K562 (cell line): ENCODE measurements at regions not wholly inside any gene's neighbourhood (a gene's known extent, or its start where the extent isn't known, plus 50 kb on each side); places are given as distances from the start of the nearest gene placed in this dataset.

Source experiments
- ATAC-seq: fragments of 200-7000 bp; cut with Tn5 transposase; 3 replicates; pipeline ENCODE4 v1.9.1; 2020; ENCODE audit warnings: moderate library complexity
- BruUV-seq: library from RNA; stranded (reverse); fragments of 400-500 nt; replicated peaks from 2 replicates; lab custom pipeline; 2021; lab: Mats Ljungman, UMichigan
- CTCF ChIA-PET: fragments of 300-600 bp; formaldehyde crosslinking; extraction: SDS; loops from one replicate; lab custom pipeline; 2021; ENCODE audit warnings: low intra/inter-chr PET ratio; lab: Yijun Ruan, JAX
- POLR2A ChIA-PET: fragments of 300-600, 350-650 bp; sonication (Branson Sonifier 250); formaldehyde crosslinking; extraction: SDS; loops from one replicate; lab custom pipeline; 2021; ENCODE audit warnings: antibody characterized with exemption, inconsistent platforms; lab: Yijun Ruan, JAX
- DNase-seq, 4 experiments: peaks; one replicate each; pipeline versions ENCODE4 v3.0.0 to v3.0.0-alpha.2; 2011 to 2018; ENCODE audit warnings: low spot score in 3 of 4, mixed read lengths in 3 of 4; ENCODE audit errors: extremely low read depth in 1 of 4
- FAIRE-seq: peaks from 2 replicates; lab custom pipeline; 2011; peaks lifted over from hg19 to GRCh38; lab: Jason Lieb, UNC
- H2AFZ ChIP-seq: 2 replicates; pipeline ENCODE4 v1.6.0; 2011; ENCODE audit warnings: low read depth, low read length, control low read depth, inconsistent platforms
- H3K27ac ChIP-seq: fragments of 200-600 bp; 3 replicates; pipeline ENCODE4 v1.8.0; 2011; ENCODE audit warnings: low read depth, mild to moderate bottlenecking, control low read depth, inconsistent platforms, low read length, moderate library complexity, mixed read lengths; ENCODE audit errors: extremely low read depth
- H3K27me3 ChIP-seq, 2 experiments: fragments of 300-600 bp in 1 of 2; 2 replicates in 1 of 2; 3 replicates in 1 of 2; pipeline versions ENCODE4 v1.6.0 to v1.8.0; 2011; ENCODE audit warnings: inconsistent platforms in 2 of 2, low read length in 2 of 2, mild to moderate bottlenecking in 1 of 2, mixed read lengths in 1 of 2, moderate library complexity in 1 of 2; ENCODE audit not compliant: control insufficient read depth in 2 of 2, insufficient read depth in 2 of 2
- H3K36me3 ChIP-seq: fragments of 300-600 bp; 3 replicates; pipeline ENCODE4 v1.8.0; 2011; ENCODE audit warnings: mild to moderate bottlenecking, low read length, inconsistent platforms; ENCODE audit not compliant: control insufficient read depth, insufficient read depth
- H3K4me1 ChIP-seq, 2 experiments: fragments of 200-600 bp in 1 of 2; replicated peaks in 1 of 2; 2 replicates in 1 of 2; 3 replicates in 1 of 2; pipeline versions ENCODE4 v1.5.1 to v1.8.0; 2011; ENCODE audit warnings: inconsistent platforms in 2 of 2, low read length in 2 of 2, mild to moderate bottlenecking in 1 of 2, mixed read lengths in 1 of 2, moderate library complexity in 1 of 2; ENCODE audit not compliant: control insufficient read depth in 2 of 2, insufficient read depth in 2 of 2
- H3K4me2 ChIP-seq: 2 replicates; pipeline ENCODE4 v1.6.1; 2011; ENCODE audit warnings: low read length, control low read depth, inconsistent platforms, mixed read lengths; ENCODE audit not compliant: insufficient read depth
- H3K4me3 ChIP-seq: fragments of 200-600 bp; sonication (generic), shearing (Covaris generic); 2 replicates; pipeline ENCODE4 v1.5.1; 2016; ENCODE audit warnings: control low read depth, inconsistent platforms
- H3K79me2 ChIP-seq: fragments of 200-600 bp; 3 replicates; pipeline ENCODE4 v1.8.0; 2011; ENCODE audit warnings: low read length, inconsistent platforms; ENCODE audit not compliant: control insufficient read depth, insufficient read depth
- H3K9ac ChIP-seq, 2 experiments: 2 replicates each; pipeline versions ENCODE4 v1.6.0 to v1.6.1; 2011; ENCODE audit warnings: low read depth in 2 of 2, low read length in 2 of 2, control low read depth in 1 of 2, inconsistent platforms in 1 of 2, mild to moderate bottlenecking in 1 of 2, mixed read lengths in 1 of 2; ENCODE audit not compliant: insufficient read depth in 1 of 2
- H3K9me1 ChIP-seq: one replicate; pipeline ENCODE4 v1.6.0; 2011; ENCODE audit warnings: inconsistent platforms, mild to moderate bottlenecking, low read length, moderate library complexity; ENCODE audit not compliant: control insufficient read depth, insufficient read depth
- H3K9me3 ChIP-seq: replicated peaks from 2 replicates; pipeline ENCODE4 v1.5.1; 2011; ENCODE audit warnings: low read depth, low read length, inconsistent platforms; ENCODE audit not compliant: control insufficient read depth, insufficient read depth
- H4K20me1 ChIP-seq: replicated peaks from 2 replicates; pipeline ENCODE4 v1.6.1; 2011; ENCODE audit warnings: low read length, inconsistent platforms, mixed read lengths; ENCODE audit not compliant: control insufficient read depth, insufficient read depth
- BRCA1 ChIP-seq, 2 experiments: fragments of 450-650 bp in 1 of 2; sonication (generic) in 1 of 2; formaldehyde crosslinking in 1 of 2; IDR thresholded peaks; 2 replicates each; pipeline versions ENCODE4 v1.5.0 to v1.6.1; 2017 to 2020; ENCODE audit warnings: mild to moderate bottlenecking in 1 of 2, missing genetic modification reagents in 1 of 2
- MAFF ChIP-seq: IDR thresholded peaks from 2 replicates; pipeline ENCODE4 v1.6.1; 2012; ENCODE audit warnings: low read length, improper control_type of control experiment
- OTX1 ChIP-seq: fragments of 450-650 bp; formaldehyde crosslinking; IDR thresholded peaks from 2 replicates; pipeline ENCODE4 v1.4.0; 2022; ENCODE audit warnings: mild to moderate bottlenecking
- POLR3A ChIP-seq: IDR thresholded peaks from 2 replicates; pipeline ENCODE4 v1.6.1; 2011; ENCODE audit warnings: borderline replicate concordance, mild to moderate bottlenecking, moderate library complexity; ENCODE audit not compliant: insufficient read length, insufficient read depth; ENCODE audit errors: extremely low read depth
- TEAD1 ChIP-seq, 2 experiments: fragments of 450-650 bp in 1 of 2; sonication (generic) in 1 of 2; formaldehyde crosslinking; IDR thresholded peaks; 2 replicates each; pipeline versions ENCODE4 v1.4.0 to v1.8.0; 2020 to 2022; ENCODE audit warnings: mild to moderate bottlenecking in 2 of 2, missing genetic modification reagents in 1 of 2
- ZC3H11A ChIP-seq: IDR thresholded peaks from 2 replicates; pipeline ENCODE4 v1.6.1; 2012; ENCODE audit warnings: low read depth, low read length, improper control_type of control experiment
- ZNF507 ChIP-seq: conservative IDR thresholded peaks from 2 replicates; pipeline ENCODE4 v1.6.1; 2017; ENCODE audit warnings: missing genetic modification characterization, missing compliant biosample characterization
- ZNF551 ChIP-seq: fragments of 250-450 bp; sonication (Bioruptor Pico); IDR thresholded peaks from 2 replicates; pipeline ENCODE4 v1.5.0; 2021; ENCODE audit warnings: mild to moderate bottlenecking, moderate library complexity
- ZNF583 ChIP-seq: fragments of 250-450 bp; sonication (Bioruptor Pico); IDR thresholded peaks from 2 replicates; pipeline ENCODE4 v1.4.0; 2020
- WGBS: fragments of 100-300 bp; shearing (Covaris generic); methylation state at CpG from one replicate; pipeline ENCODE4 v1.1.6; 2016; ENCODE audit warnings: low coverage, mixed read lengths; ENCODE audit not compliant: insufficient coverage; ENCODE audit errors: missing lambda C conversion rate; 5-methylcytosine and 5-hydroxymethylcytosine counted together
- in situ Hi-C: fragments of 300-500 bp; cut with MboI; formaldehyde crosslinking; loops from 4 replicates; pipeline ENCODE4 v1.15.0; 2018; ENCODE audit warnings: inconsistent platforms, mixed read lengths
- intact Hi-C: fragments of 100-400 bp; cut with micrococcal nuclease; formaldehyde crosslinking; loops from 2 replicates; pipeline ENCODE4 v1.14.2; 2022
- TF ChIP-seq, protein P1 (sequence below), 2 experiments: fragments of 150-350 bp in 1 of 2; IDR thresholded peaks; 2 replicates each; pipeline ENCODE4 v1.6.1; 2012 to 2016; ENCODE audit warnings: low read depth in 2 of 2, low read length in 2 of 2, mild to moderate bottlenecking in 1 of 2, moderate library complexity in 1 of 2
- TF ChIP-seq, protein P2 (sequence below): sonication (generic); formaldehyde crosslinking; IDR thresholded peaks from 2 replicates; pipeline ENCODE4 v1.9.0; 2022; ENCODE audit warnings: mild to moderate bottlenecking, missing genetic modification reagents
- TF ChIP-seq, protein P3 (sequence below): fragments of 450-650 bp; formaldehyde crosslinking; IDR thresholded peaks from 2 replicates; pipeline ENCODE4 v1.4.0; 2020; ENCODE audit warnings: mild to moderate bottlenecking, mixed read lengths

DNA sequence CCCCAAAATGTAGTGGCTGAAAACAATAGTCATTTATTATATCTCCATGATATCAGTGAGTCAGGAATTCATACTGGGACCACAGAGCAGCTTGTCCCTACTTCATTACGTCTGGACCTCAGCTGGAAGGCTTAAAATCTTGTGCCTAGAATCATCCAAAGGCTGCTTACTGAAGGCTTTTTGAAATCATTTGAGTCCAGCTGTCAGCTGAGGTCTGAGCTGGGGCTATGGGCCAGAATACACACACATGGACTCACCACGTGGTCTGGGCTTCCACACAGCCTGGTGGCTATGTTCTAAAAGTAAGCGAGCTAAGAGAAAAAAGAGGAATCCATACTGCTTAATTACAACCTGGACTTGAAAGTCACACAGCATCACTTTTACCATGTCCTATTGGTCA is 209.2 kb downstream of the KCTD12 start:
- FAIRE-seq, result no peak
- no peaks in the 10 kb centered on the region for H3K27me3 ChIP-seq
- no peaks in the 10 kb centered on the region for H3K9me3 ChIP-seq
- BruUV-seq, result no TSS peak
- H2AFZ ChIP-seq, result no peak overlapping the region
- CTCF ChIA-PET, result no interaction called here
- no peak for DNase-seq
- no peak overlapping the region for H3K9ac ChIP-seq
- no peaks in the 10 kb centered on the region for H3K9me1 ChIP-seq
- 3% methylated on average over 3 of the region's 3 CpGs for WGBS
- H3K4me1 ChIP-seq, result no peaks in the 10 kb centered on the region; a peak in 1 of 5 replicates
- POLR2A ChIA-PET, result interaction anchor here (0.6 kb wide), 1 partner anchor 1224 kb away, joined by 3 read pairs; no protein-coding TSS in a partner anchor
- TF ChIP-seq ZNF583 (CRISPR knock-in tag) (no peak), ZNF507 (tag) (no peak), ZNF551 (CRISPR knock-in tag) (no peak), ZC3H11A (no peak), OTX1 (no peak), TEAD1 (CRISPR knock-in tag; IDR thresholded peaks at IDR 0.05) (no peak), POLR3A (no peak), BRCA1 (IDR thresholded peaks at IDR 0.05) (no peak), BRCA1 (CRISPR knock-in tag; IDR thresholded peaks at IDR 0.05) (no peak), MAFF (no peak)
- TF ChIP-seq, protein P1, sequence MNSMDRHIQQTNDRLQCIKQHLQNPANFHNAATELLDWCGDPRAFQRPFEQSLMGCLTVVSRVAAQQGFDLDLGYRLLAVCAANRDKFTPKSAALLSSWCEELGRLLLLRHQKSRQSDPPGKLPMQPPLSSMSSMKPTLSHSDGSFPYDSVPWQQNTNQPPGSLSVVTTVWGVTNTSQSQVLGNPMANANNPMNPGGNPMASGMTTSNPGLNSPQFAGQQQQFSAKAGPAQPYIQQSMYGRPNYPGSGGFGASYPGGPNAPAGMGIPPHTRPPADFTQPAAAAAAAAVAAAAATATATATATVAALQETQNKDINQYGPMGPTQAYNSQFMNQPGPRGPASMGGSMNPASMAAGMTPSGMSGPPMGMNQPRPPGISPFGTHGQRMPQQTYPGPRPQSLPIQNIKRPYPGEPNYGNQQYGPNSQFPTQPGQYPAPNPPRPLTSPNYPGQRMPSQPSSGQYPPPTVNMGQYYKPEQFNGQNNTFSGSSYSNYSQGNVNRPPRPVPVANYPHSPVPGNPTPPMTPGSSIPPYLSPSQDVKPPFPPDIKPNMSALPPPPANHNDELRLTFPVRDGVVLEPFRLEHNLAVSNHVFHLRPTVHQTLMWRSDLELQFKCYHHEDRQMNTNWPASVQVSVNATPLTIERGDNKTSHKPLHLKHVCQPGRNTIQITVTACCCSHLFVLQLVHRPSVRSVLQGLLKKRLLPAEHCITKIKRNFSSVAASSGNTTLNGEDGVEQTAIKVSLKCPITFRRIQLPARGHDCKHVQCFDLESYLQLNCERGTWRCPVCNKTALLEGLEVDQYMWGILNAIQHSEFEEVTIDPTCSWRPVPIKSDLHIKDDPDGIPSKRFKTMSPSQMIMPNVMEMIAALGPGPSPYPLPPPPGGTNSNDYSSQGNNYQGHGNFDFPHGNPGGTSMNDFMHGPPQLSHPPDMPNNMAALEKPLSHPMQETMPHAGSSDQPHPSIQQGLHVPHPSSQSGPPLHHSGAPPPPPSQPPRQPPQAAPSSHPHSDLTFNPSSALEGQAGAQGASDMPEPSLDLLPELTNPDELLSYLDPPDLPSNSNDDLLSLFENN (IDR thresholded peaks at IDR 0.05; ENCODE audit: low read depth in 2 of 2, low read length in 2 of 2), result no peak
- TF ChIP-seq, protein P2, sequence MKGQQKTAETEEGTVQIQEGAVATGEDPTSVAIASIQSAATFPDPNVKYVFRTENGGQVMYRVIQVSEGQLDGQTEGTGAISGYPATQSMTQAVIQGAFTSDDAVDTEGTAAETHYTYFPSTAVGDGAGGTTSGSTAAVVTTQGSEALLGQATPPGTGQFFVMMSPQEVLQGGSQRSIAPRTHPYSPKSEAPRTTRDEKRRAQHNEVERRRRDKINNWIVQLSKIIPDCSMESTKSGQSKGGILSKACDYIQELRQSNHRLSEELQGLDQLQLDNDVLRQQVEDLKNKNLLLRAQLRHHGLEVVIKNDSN, result no peak
- TF ChIP-seq, protein P3, sequence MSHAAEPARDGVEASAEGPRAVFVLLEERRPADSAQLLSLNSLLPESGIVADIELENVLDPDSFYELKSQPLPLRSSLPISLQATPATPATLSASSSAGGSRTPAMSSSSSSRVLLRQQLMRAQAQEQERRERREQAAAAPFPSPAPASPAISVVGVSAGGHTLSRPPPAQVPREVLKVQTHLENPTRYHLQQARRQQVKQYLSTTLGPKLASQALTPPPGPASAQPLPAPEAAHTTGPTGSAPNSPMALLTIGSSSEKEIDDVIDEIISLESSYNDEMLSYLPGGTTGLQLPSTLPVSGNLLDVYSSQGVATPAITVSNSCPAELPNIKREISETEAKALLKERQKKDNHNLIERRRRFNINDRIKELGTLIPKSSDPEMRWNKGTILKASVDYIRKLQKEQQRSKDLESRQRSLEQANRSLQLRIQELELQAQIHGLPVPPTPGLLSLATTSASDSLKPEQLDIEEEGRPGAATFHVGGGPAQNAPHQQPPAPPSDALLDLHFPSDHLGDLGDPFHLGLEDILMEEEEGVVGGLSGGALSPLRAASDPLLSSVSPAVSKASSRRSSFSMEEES, result no peak
- H3K36me3 ChIP-seq, result no peaks in the 10 kb centered on the region
- H3K4me2 ChIP-seq, result no peak overlapping the region
- H3K4me3 ChIP-seq, result no peak overlapping the region
- ATAC-seq, result no peak
- no peak overlapping the region for H3K27ac ChIP-seq
- no peaks in the 10 kb centered on the region for H3K79me2 ChIP-seq
- intact Hi-C loops (no loop called here), in situ Hi-C loops (no loop called here)
- H4K20me1 ChIP-seq, result no peaks in the 10 kb centered on the region
